OCI-LY1 (cell line): ENCODE measurements at regions not wholly inside any gene's neighbourhood (a gene's known extent, or its start where the extent isn't known, plus 50 kb on each side); places are given as distances from the start of the nearest gene placed in this dataset.

ENCODE experiments used
- H2AFZ ChIP-seq: fragments of 200-600 bp; sonication (generic), shearing (Covaris generic); 2 replicates; pipeline ENCODE4 v1.6.0; 2014; ENCODE audit warnings: antibody characterized with exemption, mild to moderate bottlenecking, low read length
- H3F3A ChIP-seq: fragments of 200-600 bp; sonication (generic), shearing (Covaris generic); 2 replicates; pipeline ENCODE4 v1.6.0; 2014; ENCODE audit warnings: mild to moderate bottlenecking, antibody characterized with exemption, low read length, moderate library complexity; ENCODE audit not compliant: insufficient read depth
- H3K27ac ChIP-seq: fragments of 200-600 bp; sonication (generic); 2 replicates; pipeline ENCODE4 v1.5.1; 2014; ENCODE audit warnings: low read length, mixed run types, mild to moderate bottlenecking, low read depth; ENCODE audit not compliant: poor library complexity, severe bottlenecking
- H3K27me3 ChIP-seq: fragments of 200-600 bp; sonication (generic); 2 replicates; pipeline ENCODE4 v1.6.0; 2014; ENCODE audit warnings: antibody characterized with exemption, mild to moderate bottlenecking, low read length, moderate library complexity; ENCODE audit not compliant: insufficient read depth
- H3K36me3 ChIP-seq: fragments of 200-600 bp; sonication (generic); 2 replicates; pipeline ENCODE4 v1.6.1; 2014; ENCODE audit warnings: mild to moderate bottlenecking, antibody characterized with exemption, low read length, moderate library complexity, mixed read lengths; ENCODE audit not compliant: insufficient read depth
- H3K4me1 ChIP-seq: fragments of 200-600 bp; sonication (generic); 2 replicates; pipeline ENCODE4 v1.5.1; 2014; ENCODE audit warnings: mild to moderate bottlenecking, low read length, moderate library complexity; ENCODE audit not compliant: insufficient read depth, severe bottlenecking
- H3K4me2 ChIP-seq: fragments of 200-600 bp; sonication (generic), shearing (Covaris generic); 2 replicates; pipeline ENCODE4 v1.6.1; 2014; ENCODE audit warnings: low read length
- H3K4me3 ChIP-seq: fragments of 200-600 bp; sonication (generic); 2 replicates; pipeline ENCODE4 v1.5.1; 2014; ENCODE audit warnings: low read length, low read depth, mild to moderate bottlenecking, mixed read lengths; ENCODE audit not compliant: poor library complexity, severe bottlenecking
- H3K79me2 ChIP-seq: fragments of 200-600 bp; shearing (Covaris generic); 2 replicates; pipeline ENCODE4 v1.6.1; 2016; ENCODE audit warnings: mixed run types, low read length, mixed read lengths; ENCODE audit not compliant: insufficient read depth
- H3K9ac ChIP-seq: fragments of 200-600 bp; sonication (generic), shearing (Covaris generic); 2 replicates; pipeline ENCODE4 v1.6.1; 2014; ENCODE audit warnings: mild to moderate bottlenecking, low read length, mixed read lengths
- H3K9me2 ChIP-seq: fragments of 200-600 bp; sonication (generic), shearing (Covaris generic); 2 replicates; pipeline ENCODE4 v1.6.1; 2014; ENCODE audit warnings: low read depth, mild to moderate bottlenecking, low read length, mixed read lengths
- H3K9me3 ChIP-seq: fragments of 200-600 bp; shearing (Covaris generic); 2 replicates; pipeline ENCODE4 v1.6.1; 2014; ENCODE audit warnings: low read length, mixed read lengths
- H4K20me1 ChIP-seq: fragments of 200-600 bp; sonication (generic), shearing (Covaris generic); 2 replicates; pipeline ENCODE4 v1.6.0; 2016; ENCODE audit warnings: mild to moderate bottlenecking, low read length; ENCODE audit not compliant: insufficient read depth
- EZH2 ChIP-seq: fragments of 200-600 bp; sonication (generic), shearing (Covaris generic); IDR thresholded peaks from 2 replicates; pipeline ENCODE4 v1.8.0; 2017; ENCODE audit warnings: borderline replicate concordance, mixed run types, mild to moderate bottlenecking, antibody characterized with exemption, low read length, moderate library complexity, mixed read lengths
- TF ChIP-seq, protein P1 (sequence below): fragments of 200-600 bp; sonication (generic), shearing (Covaris generic); IDR thresholded peaks from 2 replicates; pipeline ENCODE4 v1.5.1; 2017; ENCODE audit warnings: mild to moderate bottlenecking, antibody characterized with exemption, low read length, moderate library complexity, mixed read lengths

DNA sequence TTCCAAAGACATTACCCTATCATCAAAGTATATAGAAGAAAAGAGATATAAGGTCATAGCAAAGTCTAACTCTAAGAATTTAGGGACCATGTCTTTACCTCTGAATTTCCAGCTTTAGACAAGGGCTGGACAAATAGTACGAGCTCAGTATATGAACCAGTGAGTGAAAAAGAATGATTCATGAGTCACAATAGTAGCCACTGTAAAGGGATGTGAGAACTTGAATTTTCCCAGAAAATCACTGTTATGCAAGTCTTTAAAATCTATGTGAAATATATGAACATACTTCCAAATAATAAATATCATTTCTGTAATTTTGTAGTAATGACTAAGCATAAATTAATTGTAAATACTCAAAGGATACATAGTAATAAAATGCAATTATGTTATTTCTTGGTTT, 305.9 kb upstream of the PRR16 start:
- Histone ChIP-seq H4K20me1 (no peaks in the 10 kb centered on the region), H3K27ac (no peak overlapping the region), H3F3A (no peaks in the 10 kb centered on the region), H3K27me3 (no peaks in the 10 kb centered on the region), H3K4me3 (no peak overlapping the region), H3K4me2 (no peak overlapping the region), H3K9me2 (no peaks in the 10 kb centered on the region), H3K4me1 (no peaks in the 10 kb centered on the region), H3K9ac (no peak overlapping the region), H3K36me3 (no peaks in the 10 kb centered on the region), H2AFZ (no peak overlapping the region), H3K9me3 (no peaks in the 10 kb centered on the region), H3K79me2 (no peaks in the 10 kb centered on the region)
- TF ChIP-seq, protein P1, sequence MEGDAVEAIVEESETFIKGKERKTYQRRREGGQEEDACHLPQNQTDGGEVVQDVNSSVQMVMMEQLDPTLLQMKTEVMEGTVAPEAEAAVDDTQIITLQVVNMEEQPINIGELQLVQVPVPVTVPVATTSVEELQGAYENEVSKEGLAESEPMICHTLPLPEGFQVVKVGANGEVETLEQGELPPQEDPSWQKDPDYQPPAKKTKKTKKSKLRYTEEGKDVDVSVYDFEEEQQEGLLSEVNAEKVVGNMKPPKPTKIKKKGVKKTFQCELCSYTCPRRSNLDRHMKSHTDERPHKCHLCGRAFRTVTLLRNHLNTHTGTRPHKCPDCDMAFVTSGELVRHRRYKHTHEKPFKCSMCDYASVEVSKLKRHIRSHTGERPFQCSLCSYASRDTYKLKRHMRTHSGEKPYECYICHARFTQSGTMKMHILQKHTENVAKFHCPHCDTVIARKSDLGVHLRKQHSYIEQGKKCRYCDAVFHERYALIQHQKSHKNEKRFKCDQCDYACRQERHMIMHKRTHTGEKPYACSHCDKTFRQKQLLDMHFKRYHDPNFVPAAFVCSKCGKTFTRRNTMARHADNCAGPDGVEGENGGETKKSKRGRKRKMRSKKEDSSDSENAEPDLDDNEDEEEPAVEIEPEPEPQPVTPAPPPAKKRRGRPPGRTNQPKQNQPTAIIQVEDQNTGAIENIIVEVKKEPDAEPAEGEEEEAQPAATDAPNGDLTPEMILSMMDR: no peak

DNA sequence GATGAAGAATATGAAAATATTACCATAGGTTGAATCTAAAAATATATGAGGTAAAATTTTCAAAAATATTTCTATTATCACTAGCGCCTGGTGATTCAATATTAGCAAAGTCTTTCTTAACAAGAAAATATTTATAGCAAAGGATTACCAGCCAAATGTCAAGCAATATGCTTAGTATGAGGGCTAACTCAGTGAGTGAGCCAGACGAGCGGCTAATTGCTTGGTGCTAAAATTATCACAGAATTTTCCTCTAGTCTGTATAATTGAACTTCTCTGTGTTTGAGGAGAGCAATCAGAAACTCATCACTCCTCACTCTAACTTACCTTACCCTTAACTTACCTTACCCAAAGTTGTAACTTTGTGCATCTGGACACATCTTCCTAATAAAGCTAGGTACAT, 304.9 kb upstream of the PRR16 start:
- TF ChIP-seq, protein P1: no peak
- H3F3A ChIP-seq: no peaks in the 10 kb centered on the region
- H3K9me2 ChIP-seq: no peaks in the 10 kb centered on the region
- no peaks in the 10 kb centered on the region for H3K27me3 ChIP-seq
- H3K9ac ChIP-seq: no peak overlapping the region
- no peak overlapping the region for H2AFZ ChIP-seq
- no peaks in the 10 kb centered on the region for H3K4me1 ChIP-seq
- H3K79me2 ChIP-seq: no peaks in the 10 kb centered on the region
- H3K36me3 ChIP-seq: no peaks in the 10 kb centered on the region
- no peak overlapping the region for H3K4me3 ChIP-seq
- no peaks in the 10 kb centered on the region for H3K9me3 ChIP-seq
- H3K27ac ChIP-seq: no peak overlapping the region
- H4K20me1 ChIP-seq: no peaks in the 10 kb centered on the region
- H3K4me2 ChIP-seq: no peak overlapping the region

DNA sequence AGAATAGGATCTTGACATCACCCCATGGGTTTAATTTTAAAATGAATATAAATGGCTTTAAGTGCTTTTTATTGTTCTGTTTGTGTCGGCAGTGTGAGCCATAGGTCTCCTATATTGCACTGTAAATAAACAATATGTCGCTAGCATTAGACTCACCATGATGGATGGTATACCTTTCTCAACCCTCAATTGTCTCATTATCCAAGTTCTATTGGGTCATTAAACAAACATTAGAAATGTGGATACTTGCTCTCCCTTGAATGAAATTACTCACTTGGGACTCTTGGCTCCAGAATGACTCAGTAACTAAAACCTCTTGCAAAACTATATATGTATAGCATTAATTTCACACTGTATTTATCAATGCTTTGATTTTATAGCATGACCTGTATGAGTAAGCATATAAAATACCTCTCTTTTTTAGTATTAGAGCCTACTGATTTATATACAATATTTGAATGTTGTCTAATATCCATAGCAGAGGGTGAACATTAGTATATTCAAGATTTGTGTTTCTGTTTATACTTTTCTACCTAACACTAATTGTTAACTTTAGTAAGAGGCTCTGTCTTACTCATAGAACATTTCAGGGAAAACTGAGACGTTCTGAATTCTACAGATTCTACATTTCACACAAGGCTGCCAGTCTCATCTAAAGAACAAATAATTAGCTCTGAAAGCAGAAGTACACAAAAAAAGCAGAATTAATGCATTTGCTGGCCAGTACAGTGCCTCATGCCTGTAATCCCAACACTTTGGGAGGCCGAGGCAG, 303.8 kb upstream of the PRR16 start:
- no peaks in the 10 kb centered on the region for H3K9me3 ChIP-seq
- no peaks in the 10 kb centered on the region for H3K9me2 ChIP-seq
- no peaks in the 10 kb centered on the region for H4K20me1 ChIP-seq
- H3K4me2 ChIP-seq: no peak overlapping the region
- TF ChIP-seq EZH2: no peak
- TF ChIP-seq, protein P1: no peak
- H3K36me3 ChIP-seq: no peaks in the 10 kb centered on the region
- H3F3A ChIP-seq: no peaks in the 10 kb centered on the region
- no peaks in the 10 kb centered on the region for H3K27me3 ChIP-seq
- no peaks in the 10 kb centered on the region for H3K79me2 ChIP-seq
- H2AFZ ChIP-seq: no peak overlapping the region
- H3K4me3 ChIP-seq: no peak overlapping the region
- no peak overlapping the region for H3K9ac ChIP-seq
- H3K27ac ChIP-seq: no peak overlapping the region
- no peaks in the 10 kb centered on the region for H3K4me1 ChIP-seq
